NCI-H2029 treated with DMSO at 0.1 percent for 48 hours (cell line): ENCODE measurements at regions not wholly inside any gene's neighbourhood (a gene's known extent, or its start where the extent isn't known, plus 50 kb on each side); places are given as distances from the start of the nearest gene placed in this dataset.
A peak's percentile ranks its signal among the peaks of the same experiment; 100 is the strongest.
"Not testable (repeated sequence)": the region's sequence is repeated elsewhere in the genome, so short reads cannot be mapped to it uniquely, and the experiment has no call there.

Experiments
- DNase-seq: peaks from one replicate; lab custom pipeline; 2025; lab: John Stamatoyannopoulos, UW

- DNase-seq = no peak
These were observed 123.2 kb upstream of the LNX1 start for GRCh38 chr4:53714236-53715140.

GRCh38 chr4:53713767-53714166 lies 122.5 kb upstream of the LNX1 start:
- no peak for DNase-seq

GRCh38 chr4:53713296-53713695 lies 122.0 kb upstream of the LNX1 start:
- DNase-seq = no peak

- DNase-seq = no peak
These were observed 121.2 kb upstream of the LNX1 start for GRCh38 chr4:53712408-53713020.

DNA sequence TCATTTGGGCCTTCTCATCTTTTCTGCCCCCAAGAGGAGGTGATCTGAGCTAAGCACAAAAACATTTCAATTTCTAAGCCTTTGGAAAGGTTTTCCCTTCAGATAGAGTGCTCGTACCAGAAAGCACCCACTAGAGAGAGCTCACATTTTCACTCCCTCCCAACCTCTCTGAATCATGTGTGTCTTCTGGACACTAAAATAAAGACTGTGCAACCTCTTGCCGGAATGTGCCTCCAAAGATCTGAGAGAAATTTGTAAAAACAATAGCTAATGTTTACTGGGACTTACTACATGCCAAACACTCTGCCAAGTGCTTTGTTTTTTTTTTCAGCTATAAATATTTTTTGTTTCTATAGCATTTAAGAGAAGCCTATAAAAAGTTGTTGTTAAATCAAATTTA lies 120.6 kb upstream of the LNX1 start:
- DNase-seq = no peak

DNA sequence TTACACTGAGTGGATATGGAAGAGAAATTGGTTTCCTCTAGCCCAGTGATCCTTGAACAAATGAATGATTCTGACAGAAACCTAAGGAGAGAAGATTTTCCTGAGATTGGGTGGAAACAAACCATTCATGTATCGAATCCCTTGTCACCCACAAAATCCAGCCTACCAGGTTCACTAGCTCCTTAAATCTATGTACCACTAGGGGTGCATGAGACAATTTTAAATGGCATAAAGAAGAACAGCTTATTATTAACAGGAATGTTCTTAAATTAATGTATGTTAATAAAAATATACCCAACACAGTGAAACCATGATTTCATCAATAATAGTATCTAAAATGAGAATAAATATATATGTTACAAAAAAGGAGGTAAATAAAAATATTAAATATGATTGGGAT lies 118.4 kb upstream of the LNX1 start:
- DNase-seq = no peak

DNA sequence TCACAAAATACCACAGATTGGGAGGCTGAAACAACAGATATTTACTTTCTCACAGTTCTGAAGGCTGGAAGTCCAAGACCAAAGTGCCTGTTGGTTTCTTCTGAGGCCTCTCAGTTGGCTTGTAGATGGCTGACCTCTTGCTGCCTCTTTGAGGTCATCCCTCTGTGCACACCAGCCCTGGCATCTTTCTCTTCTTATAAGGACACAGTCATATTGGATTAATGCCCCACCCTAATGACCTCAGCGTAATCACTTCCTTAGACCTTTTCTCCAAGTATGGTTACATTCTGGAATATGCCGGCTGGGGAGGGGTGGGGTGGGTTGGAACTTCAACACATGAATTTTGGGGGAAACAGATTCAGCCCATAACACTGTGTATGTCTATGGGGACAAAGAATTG lies 116.2 kb upstream of the LNX1 start:
- DNase-seq = no peak

- DNase-seq = no peak
These were observed 115.2 kb upstream of the LNX1 start for GRCh38 chr4:53706422-53707032.

DNA sequence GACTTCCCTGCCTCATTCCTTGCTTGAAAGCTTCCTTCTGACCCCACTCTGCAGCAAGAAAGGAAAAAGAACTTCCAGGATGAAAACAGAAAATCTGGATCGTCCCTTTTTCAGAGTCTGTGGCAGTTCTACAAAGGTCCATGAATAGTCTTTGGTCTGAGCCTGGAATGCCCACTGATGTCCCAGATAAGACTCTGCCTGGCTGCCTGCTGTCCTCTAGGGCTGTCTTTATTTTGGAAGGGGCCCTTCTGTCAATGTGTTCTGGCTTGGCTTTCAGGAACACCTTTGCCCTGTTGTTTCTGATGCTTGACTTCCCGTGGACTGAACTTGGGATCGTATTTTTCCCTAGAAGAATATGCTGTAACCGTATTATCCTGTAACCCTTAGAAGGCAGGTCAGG lies 114.7 kb upstream of the LNX1 start:
- no peak for DNase-seq

DNA sequence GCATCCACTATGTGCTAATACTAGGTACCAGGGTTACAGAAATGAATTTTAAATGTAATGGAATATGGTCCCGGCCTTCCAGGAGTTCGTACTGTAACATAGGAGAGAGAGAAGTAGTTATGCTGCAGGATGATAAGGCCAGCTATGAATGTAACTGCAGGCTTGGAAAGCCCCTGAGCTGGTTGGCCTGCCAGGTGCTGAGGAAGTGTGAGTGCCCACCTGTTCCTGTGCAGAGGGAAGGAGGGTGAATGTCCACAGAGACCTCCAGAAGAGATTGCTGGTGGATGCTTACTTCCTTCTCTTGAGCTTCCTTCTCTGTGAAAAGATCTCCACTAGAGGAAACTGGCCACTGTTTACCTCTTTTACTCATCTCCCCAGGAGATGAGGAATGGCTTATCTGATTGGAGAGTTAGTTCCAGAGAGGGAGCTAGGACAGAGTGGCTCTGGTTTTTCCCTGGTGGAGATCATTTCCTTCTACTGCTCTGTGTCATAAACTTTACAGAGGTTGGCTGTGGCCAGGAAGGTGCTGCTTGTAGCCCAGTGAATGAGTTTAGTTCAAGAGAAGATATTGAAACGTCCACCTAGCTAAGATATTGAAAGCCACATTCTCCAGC lies 114.0 kb upstream of the LNX1 start:
- no peak for DNase-seq

- no peak for DNase-seq
These were observed 113.0 kb upstream of the LNX1 start for GRCh38 chr4:53704329-53704728.

- no peak for DNase-seq
These were observed 112.0 kb upstream of the LNX1 start for GRCh38 chr4:53703267-53703655.

DNA sequence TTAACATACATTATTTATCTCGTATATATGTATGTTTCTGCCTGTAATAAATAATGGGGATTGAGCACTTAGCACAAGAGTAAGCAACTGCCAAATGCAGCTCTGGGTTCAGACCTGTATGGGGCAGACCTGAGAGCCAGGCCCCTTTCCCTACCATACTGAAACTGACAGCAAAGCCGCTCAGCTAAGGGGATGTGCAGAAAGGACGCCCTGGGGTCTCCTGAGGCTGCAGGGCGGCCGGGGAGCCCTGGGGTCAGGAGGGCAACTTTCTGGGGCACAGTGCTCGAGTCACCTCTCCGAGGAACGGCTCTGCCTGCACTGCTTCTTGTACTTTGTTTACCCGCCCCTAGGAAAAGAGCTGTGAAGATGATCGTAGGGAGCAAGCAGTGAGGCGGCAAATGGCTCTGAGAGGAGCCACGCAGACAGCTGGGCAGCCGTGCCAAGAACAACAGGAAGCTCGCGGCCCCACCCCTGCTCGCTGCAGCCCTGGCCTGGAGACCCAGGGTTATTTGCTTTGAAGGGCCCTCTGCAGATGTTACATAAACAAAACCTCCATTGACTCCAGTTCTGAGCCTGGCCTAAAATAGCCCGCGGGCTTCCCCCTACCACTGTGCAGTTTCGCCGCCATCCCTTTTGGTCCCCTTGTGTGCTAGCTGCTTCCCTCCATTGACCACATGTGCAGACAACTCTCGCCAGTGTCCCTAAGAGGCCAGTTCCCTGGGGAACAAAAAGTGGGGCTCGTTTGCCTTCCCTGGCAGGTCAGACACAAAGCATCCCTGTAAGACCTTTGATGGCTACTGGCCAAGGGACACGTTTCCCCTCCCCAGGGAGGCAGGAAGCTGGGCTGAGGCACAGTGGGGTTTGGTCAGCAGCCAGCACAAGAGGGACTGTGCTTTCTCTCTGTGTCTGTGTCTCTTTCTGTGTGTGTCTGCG lies 111.3 kb upstream of the LNX1 start:
- DNase-seq = peak; percentile 88

GRCh38 chr4:53701260-53701659 lies 110.0 kb upstream of the LNX1 start:
- DNase-seq = not testable (repeated sequence)

- not testable (repeated sequence) for DNase-seq
These were observed 108.0 kb upstream of the LNX1 start for GRCh38 chr4:53699310-53699709.

DNA sequence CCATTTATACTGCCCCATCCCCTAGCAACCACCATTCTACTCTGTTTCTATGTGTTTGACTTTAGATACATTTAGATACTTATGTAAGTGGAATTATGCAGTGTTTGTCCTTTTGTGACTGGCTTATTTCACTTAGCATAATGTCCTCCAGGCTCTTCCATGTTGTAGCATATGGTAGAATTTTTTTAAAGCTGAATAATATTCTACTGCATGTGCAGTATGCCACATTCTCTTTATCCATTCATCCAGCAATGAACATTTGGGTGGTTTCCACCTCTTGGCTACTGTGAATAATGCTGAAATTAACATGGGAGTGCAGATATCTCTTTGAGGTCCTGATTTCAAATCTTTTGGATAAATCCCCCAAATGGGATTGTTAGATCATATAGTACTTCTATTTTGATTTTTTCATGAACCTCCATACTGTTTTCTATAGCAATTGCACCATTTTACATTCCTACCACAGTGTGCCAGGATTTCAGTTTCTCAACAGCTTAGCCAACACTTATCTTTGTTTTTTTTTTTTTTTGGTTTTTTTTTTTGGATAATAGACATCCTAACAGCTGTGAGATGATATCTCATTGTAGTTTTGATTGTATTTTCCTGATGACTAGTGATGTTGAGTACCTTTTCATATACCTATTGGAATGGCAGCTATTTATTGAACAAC lies 105.9 kb upstream of the LNX1 start:
- no peak for DNase-seq

GRCh38 chr4:53695540-53696463 lies 104.5 kb upstream of the LNX1 start:
- no peak for DNase-seq

- no peak for DNase-seq
These were observed 103.4 kb upstream of the LNX1 start for GRCh38 chr4:53694666-53695065.

- DNase-seq = no peak
These were observed 102.6 kb upstream of the LNX1 start for GRCh38 chr4:53693909-53694308.

- DNase-seq = peak; percentile 70
These were observed 102.1 kb upstream of the LNX1 start for GRCh38 chr4:53693408-53693807.
